GM21825 (cell line): ENCODE measurements at regions not wholly inside any gene's neighbourhood (a gene's known extent, or its start where the extent isn't known, plus 50 kb on each side); places are given as distances from the start of the nearest gene placed in this dataset.

Source experiments
- ATAC-seq: cut with Tn5 transposase; IDR thresholded peaks from one replicate; pipeline ENCODE4 v1.9.1; 2021; ENCODE audit warnings: mild to moderate bottlenecking, moderate library complexity; ENCODE audit not compliant: unreplicated experiment

DNA sequence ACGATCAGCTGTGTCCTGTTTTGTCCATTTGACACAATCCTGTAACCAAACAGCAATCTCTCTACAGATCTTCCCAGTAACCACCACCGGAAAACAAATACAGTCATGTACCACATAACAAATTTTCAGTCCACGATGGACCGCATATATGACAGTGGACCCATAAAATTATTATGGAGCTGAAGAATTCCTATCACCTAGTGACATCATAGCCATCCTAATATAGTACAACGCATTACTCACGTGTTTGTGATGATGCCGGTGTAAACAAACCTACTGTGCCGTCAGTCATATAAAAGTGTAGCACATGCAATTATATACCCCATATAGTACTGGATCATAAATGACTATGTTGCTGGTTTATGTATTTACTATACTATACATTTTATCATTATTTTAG is 133.7 kb upstream of the EDNRA start:
- ATAC-seq: no peak

GRCh38 chr4:147349193-147349592 is 131.7 kb upstream of the EDNRA start:
- ATAC-seq: no peak

GRCh38 chr4:147351083-147351787 is 129.7 kb upstream of the EDNRA start:
- no peak for ATAC-seq

DNA sequence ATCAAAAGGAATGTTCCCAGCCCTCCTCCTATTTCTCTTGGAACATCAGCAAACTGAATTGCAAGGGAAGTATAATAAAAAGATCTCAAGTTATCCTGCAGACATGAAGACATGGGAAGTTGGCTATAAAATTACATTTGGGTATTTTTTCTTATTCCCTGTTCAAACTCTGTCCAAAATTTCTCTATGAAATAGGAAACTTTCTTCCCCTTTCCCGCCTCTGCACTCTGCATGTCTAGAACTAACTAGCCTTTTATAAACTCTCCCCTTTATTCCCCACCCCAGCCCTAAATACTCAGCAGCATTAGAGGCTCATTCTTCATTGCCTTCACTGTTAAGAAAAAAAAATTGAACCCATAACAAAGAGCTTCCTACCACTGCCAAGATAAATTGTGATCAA is 126.7 kb upstream of the EDNRA start:
- no peak for ATAC-seq

DNA sequence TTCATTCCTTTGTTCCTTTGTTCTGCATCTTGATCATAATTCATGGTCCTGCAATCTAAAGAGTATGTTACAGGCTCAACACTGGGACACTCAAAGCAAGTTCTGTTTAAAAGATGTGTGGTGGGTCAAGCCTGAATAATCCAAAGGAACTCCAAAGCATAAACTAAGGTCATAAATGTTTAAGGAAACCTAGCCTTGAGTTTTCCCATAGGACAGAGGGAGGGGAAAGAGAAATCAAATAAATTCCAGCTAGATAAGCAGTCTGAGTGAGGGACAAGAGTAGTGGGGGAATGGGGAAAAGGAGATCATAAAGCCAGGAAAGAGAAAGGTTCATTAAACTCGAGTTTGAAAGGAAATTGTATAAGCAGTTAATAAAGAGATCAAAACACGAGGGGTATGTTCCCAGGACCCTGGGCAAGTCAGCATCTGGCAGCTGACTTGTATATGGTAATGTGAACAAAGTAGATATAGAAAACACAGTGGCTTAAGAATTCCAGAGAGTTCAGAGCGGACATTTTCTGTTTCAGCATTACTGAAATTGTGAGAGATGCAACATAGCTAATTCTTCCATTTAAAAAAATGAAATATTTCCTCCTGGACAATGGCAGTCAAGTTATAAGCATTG is 125.8 kb upstream of the EDNRA start:
- ATAC-seq: no peak

- no peak for ATAC-seq
Observed at GRCh38 chr4:147355847-147356246, 125.0 kb upstream of the EDNRA start.

GRCh38 chr4:147360301-147360700 is 120.6 kb upstream of the EDNRA start:
- no peak for ATAC-seq

DNA sequence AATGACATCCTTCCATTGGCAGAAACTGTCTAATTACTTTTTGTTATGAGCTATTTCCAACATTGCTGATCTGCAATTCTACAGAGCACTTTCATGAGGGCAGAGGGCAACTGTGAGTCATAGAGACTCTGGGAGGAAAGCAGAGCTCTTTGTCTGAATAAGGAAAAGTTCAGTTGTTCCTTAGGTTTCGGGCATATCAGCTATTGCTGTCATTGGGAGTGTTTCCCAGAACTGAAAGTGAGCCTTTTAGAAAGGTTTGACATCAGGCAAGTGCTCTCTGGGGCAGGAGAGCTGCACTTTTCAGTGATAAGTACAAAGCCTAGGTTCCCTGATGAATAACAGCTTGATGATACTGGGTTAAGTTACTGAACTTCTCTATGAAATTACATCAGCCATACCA is 119.2 kb upstream of the EDNRA start:
- no peak for ATAC-seq

- ATAC-seq: no peak
Observed at GRCh38 chr4:147362938-147363337, 118.0 kb upstream of the EDNRA start.

GRCh38 chr4:147363514-147363913 is 117.4 kb upstream of the EDNRA start:
- ATAC-seq: no peak

- ATAC-seq: no peak
Observed at GRCh38 chr4:147365396-147365795, 115.5 kb upstream of the EDNRA start.

GRCh38 chr4:147366164-147366563 is 114.7 kb upstream of the EDNRA start:
- no peak for ATAC-seq

- no peak for ATAC-seq
Observed at GRCh38 chr4:147367891-147368290, 113.0 kb upstream of the EDNRA start.

DNA sequence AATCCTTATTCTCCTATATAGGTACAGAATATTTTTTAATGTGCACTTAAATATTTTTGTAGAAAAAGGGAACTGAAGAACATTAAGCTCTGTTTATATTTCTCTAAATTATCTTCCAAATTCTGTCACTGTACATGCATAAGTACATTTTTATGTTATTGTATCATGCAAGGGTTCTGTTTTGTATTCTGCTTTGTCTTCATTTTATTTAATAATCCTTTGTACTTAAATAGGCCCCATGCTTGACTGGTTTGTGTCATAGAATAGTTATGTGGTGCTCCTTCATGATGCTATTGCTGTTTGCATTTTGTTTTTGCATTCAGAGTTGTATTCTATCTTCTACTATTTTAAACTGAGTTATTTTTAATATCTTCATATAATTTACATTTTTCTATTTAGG is 111.9 kb upstream of the EDNRA start:
- ATAC-seq: no peak

- no peak for ATAC-seq
Observed at GRCh38 chr4:147370473-147370872, 110.4 kb upstream of the EDNRA start.

DNA sequence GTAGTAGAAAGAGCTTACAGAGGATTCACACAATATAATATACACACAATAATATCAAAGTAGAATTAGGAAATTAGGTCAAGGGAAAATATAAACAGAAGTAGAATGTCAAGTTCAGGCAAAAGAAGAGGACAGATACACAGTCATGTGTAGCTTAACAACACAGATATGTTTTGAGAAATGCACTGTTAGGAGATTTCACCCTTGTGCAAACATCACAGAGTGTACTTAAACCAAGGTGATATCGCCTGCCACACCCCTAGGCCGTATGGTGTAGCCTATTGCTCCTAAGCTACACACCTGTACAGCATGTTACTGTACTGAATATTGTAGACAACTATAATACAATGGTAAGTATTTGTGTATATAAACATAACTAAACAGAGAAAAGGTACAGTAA is 110.0 kb upstream of the EDNRA start:
- no peak for ATAC-seq

GRCh38 chr4:147371661-147372060 is 109.2 kb upstream of the EDNRA start:
- ATAC-seq: no peak

DNA sequence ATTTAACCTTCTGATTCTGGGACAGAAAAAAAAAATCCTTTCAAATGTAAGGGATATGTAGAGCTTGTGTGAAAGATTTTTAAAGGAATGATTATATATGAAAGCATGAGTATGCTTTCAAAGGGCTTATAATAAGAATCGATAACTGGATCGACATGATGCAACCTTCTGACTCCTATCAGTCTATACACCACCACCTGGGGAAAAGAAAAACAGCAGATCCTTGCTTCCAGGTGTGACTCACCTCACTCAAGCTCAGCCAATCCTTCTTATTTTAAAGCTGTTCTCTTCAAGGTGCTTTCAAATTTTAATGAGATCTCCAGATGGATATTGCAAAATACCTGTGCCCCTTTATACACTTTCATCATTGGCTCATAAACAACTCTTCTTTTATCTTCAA is 102.1 kb upstream of the EDNRA start:
- ATAC-seq: no peak

- no peak for ATAC-seq
Observed at GRCh38 chr4:147381749-147382148, 99.1 kb upstream of the EDNRA start.

DNA sequence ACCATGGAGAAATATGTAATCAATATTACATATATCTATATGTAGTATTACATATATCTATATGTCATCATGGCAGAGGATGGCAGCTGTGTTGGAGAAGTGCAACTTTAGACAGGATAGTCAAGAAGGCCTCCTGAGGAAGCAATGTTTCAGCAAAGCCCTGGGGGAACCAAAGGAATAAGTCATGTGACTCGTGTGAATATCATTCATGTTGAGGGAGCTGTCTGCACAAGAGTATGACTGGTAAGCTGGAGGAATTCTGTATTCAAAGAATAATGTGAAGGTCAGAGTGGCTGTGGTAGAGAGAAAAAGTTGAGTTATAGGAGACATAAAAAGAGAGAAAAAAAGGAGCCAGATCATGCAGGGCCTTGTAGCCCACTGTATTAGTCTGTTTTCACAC is 92.9 kb upstream of the EDNRA start:
- no peak for ATAC-seq

GRCh38 chr4:147396105-147396504 is 84.8 kb upstream of the EDNRA start:
- no peak for ATAC-seq

DNA sequence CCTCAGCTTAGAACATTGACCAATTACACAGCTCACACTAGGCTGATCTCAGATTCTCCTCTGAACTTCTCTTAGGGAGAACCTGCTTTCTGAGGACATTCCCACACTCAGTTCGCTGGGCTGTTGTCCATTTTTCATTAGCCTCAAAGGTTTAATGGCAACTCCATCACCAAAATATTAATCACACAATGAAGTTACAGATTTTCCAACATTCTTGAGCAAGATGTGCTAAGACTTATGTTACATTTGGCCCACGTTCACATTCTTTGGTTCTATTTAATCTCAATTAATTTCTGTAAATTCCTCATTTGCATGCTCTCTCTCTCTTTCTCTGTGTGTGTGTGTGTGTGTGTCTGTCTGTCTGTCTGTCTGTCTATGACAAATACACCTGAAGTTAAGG is 82.3 kb upstream of the EDNRA start:
- no peak for ATAC-seq

GRCh38 chr4:147400721-147401120 is 80.2 kb upstream of the EDNRA start:
- ATAC-seq: no peak
